H1 (cell line): ENCODE measurements at regions not wholly inside any gene's neighbourhood (a gene's known extent, or its start where the extent isn't known, plus 50 kb on each side); places are given as distances from the start of the nearest gene placed in this dataset.

Experiments
- CTCF ChIA-PET: fragments of 300-600 bp; sonication (Branson Sonifier 250); formaldehyde crosslinking; loops from one replicate; lab custom pipeline; 2021; ENCODE audit not compliant: partially characterized antibody; lab: Charles Lee
- POLR2A ChIA-PET: fragments of 300-600 bp; sonication (Branson Sonifier 250); formaldehyde crosslinking; loops from one replicate; lab custom pipeline; 2021; ENCODE audit warnings: inconsistent platforms; ENCODE audit not compliant: partially characterized antibody; lab: Charles Lee
- DNase-seq, 2 experiments: peaks; one replicate each; pipeline versions ENCODE4 v3.0.0 to v3.0.0-alpha.2; 2010 to 2022; ENCODE audit warnings: low spot score in 2 of 2, low read depth in 1 of 2, mixed read lengths in 1 of 2
- FAIRE-seq: peaks from 2 replicates; lab custom pipeline; 2011; peaks lifted over from hg19 to GRCh38; lab: Jason Lieb, UNC
- H2AFZ ChIP-seq: 2 replicates; pipeline ENCODE4 v1.8.1; 2012; ENCODE audit warnings: low read length, inconsistent platforms
- H2AK5ac ChIP-seq: 2 replicates; pipeline ENCODE4 v1.6.1; 2013; ENCODE audit warnings: low read depth, low read length
- H2BK120ac ChIP-seq: replicated peaks from 2 replicates; pipeline ENCODE3; 2013; ENCODE audit warnings: low read depth, low read length, inconsistent platforms
- H2BK12ac ChIP-seq: 2 replicates; pipeline ENCODE4 v1.6.1; 2013; ENCODE audit warnings: low read depth, low read length
- H2BK15ac ChIP-seq: 2 replicates; pipeline ENCODE4 v1.6.1; 2013; ENCODE audit warnings: low read length
- H2BK20ac ChIP-seq: 2 replicates; pipeline ENCODE4 v1.6.1; 2013; ENCODE audit warnings: low read length
- H2BK5ac ChIP-seq: 2 replicates; pipeline ENCODE4 v1.6.1; 2013; ENCODE audit warnings: low read depth, low read length
- H3K14ac ChIP-seq: 2 replicates; pipeline ENCODE4 v1.6.1; 2013; ENCODE audit warnings: inconsistent platforms; ENCODE audit not compliant: insufficient read length
- H3K18ac ChIP-seq: 2 replicates; pipeline ENCODE4 v1.6.1; 2013; ENCODE audit warnings: low read length; ENCODE audit errors: extremely low read depth
- H3K23ac ChIP-seq: 2 replicates; pipeline ENCODE4 v1.6.1; 2013; ENCODE audit warnings: inconsistent platforms; ENCODE audit not compliant: insufficient read length
- H3K23me2 ChIP-seq: 2 replicates; pipeline ENCODE4 v1.6.1; 2013; ENCODE audit warnings: low read depth, low read length
- H3K27ac ChIP-seq: 2 replicates; pipeline ENCODE4 v1.6.1; 2011; ENCODE audit warnings: low read depth, low read length, inconsistent platforms
- H3K27me3 ChIP-seq, 4 experiments: replicated peaks in 1 of 4; 1 replicate in 1 of 4; 2 replicates in 3 of 4; pipeline versions ENCODE4 v1.6.1 to v1.8.1; 2011 to 2013; ENCODE audit warnings: low read length in 3 of 4, mild to moderate bottlenecking in 3 of 4, inconsistent platforms in 2 of 4, mixed read lengths in 2 of 4, moderate library complexity in 1 of 4; ENCODE audit not compliant: control insufficient read depth in 3 of 4, insufficient read depth in 3 of 4; ENCODE audit errors: extremely low read depth in 1 of 4
- H3K36me3 ChIP-seq, 4 experiments: 2 replicates each; pipeline versions ENCODE4 v1.6.1 to v1.8.1; 2011 to 2013; ENCODE audit warnings: mild to moderate bottlenecking in 4 of 4, low read length in 3 of 4, moderate library complexity in 2 of 4, control low read depth in 1 of 4, inconsistent platforms in 1 of 4; ENCODE audit not compliant: insufficient read depth in 4 of 4, control insufficient read depth in 2 of 4
- H3K4ac ChIP-seq: replicated peaks from 2 replicates; pipeline ENCODE3; 2013; ENCODE audit warnings: low read length, low read depth, mixed read lengths, inconsistent platforms; ENCODE audit not compliant: insufficient read length
- H3K4me1 ChIP-seq, 4 experiments: replicated peaks in 1 of 4; 1 replicate in 1 of 4; 2 replicates in 3 of 4; pipeline versions ENCODE4 v1.6.1 to v1.8.1; 2011 to 2013; ENCODE audit warnings: low read length in 3 of 4, inconsistent platforms in 2 of 4, mixed read lengths in 1 of 4; ENCODE audit not compliant: insufficient read depth in 4 of 4, control insufficient read depth in 3 of 4
- H3K4me2 ChIP-seq, 2 experiments: 2 replicates each; pipeline versions ENCODE4 v1.6.1 to v1.8.1; 2011 to 2013; ENCODE audit warnings: low read depth in 2 of 2, low read length in 2 of 2, control low read depth in 1 of 2, inconsistent platforms in 1 of 2, mild to moderate bottlenecking in 1 of 2; ENCODE audit not compliant: insufficient read depth in 1 of 2
- H3K4me3 ChIP-seq, 4 experiments: fragments of 200-600, 300-600 bp in 1 of 4; sonication (generic), shearing (Covaris generic), sonication (Bioruptor Twin) in 1 of 4; 2 replicates each; pipeline versions ENCODE4 v1.5.1 to v1.8.1; 2011 to 2016; ENCODE audit warnings: low read length in 4 of 4, low read depth in 3 of 4, control low read depth in 2 of 4, inconsistent platforms in 2 of 4, mild to moderate bottlenecking in 2 of 4, mixed read lengths in 1 of 4, moderate library complexity in 1 of 4; ENCODE audit not compliant: insufficient read depth in 2 of 4; ENCODE audit errors: extremely low read depth in 1 of 4
- H3K56ac ChIP-seq: replicated peaks from 2 replicates; pipeline ENCODE3; 2013; ENCODE audit warnings: low read depth, mild to moderate bottlenecking, mixed read lengths, low read length, inconsistent platforms; ENCODE audit not compliant: insufficient read length
- H3K79me1 ChIP-seq: 2 replicates; pipeline ENCODE4 v1.6.1; 2013; ENCODE audit warnings: low read depth, low read length, control low read depth
- H3K79me2 ChIP-seq, 2 experiments: 2 replicates each; pipeline versions ENCODE4 v1.6.1 to v1.8.1; 2012 to 2013; ENCODE audit warnings: low read length in 2 of 2, mild to moderate bottlenecking in 2 of 2, inconsistent platforms in 1 of 2; ENCODE audit not compliant: insufficient read depth in 2 of 2, control insufficient read depth in 1 of 2
- H3K9ac ChIP-seq, 4 experiments: replicated peaks in 1 of 4; 1 replicate in 1 of 4; 2 replicates in 3 of 4; pipeline versions ENCODE4 v1.6.1 to v1.8.1; 2011 to 2013; ENCODE audit warnings: low read depth in 3 of 4, low read length in 3 of 4, control low read depth in 2 of 4, mild to moderate bottlenecking in 2 of 4, moderate library complexity in 2 of 4, inconsistent platforms in 1 of 4; ENCODE audit errors: extremely low read depth in 1 of 4
- H3K9me3 ChIP-seq, 2 experiments: 2 replicates each; pipeline versions ENCODE4 v1.6.1 to v1.8.1; 2012 to 2013; ENCODE audit warnings: mild to moderate bottlenecking in 2 of 2, moderate library complexity in 2 of 2, control low read depth in 1 of 2, inconsistent platforms in 1 of 2, low read depth in 1 of 2, low read length in 1 of 2, mixed read lengths in 1 of 2; ENCODE audit not compliant: insufficient read depth in 2 of 2
- H4K20me1 ChIP-seq, 2 experiments: replicated peaks in 1 of 2; 2 replicates each; pipeline versions ENCODE3 to v1.8.1; 2011 to 2013; ENCODE audit warnings: inconsistent platforms in 2 of 2, low read length in 2 of 2, mild to moderate bottlenecking in 1 of 2; ENCODE audit not compliant: insufficient read depth in 2 of 2, control insufficient read depth in 1 of 2
- H4K5ac ChIP-seq: 2 replicates; pipeline ENCODE4 v1.6.1; 2013; ENCODE audit warnings: low read length, low read depth, mixed read lengths, inconsistent platforms; ENCODE audit not compliant: insufficient read length
- H4K8ac ChIP-seq: 2 replicates; pipeline ENCODE4 v1.8.0; 2013; ENCODE audit warnings: mild to moderate bottlenecking, moderate library complexity, low read length, inconsistent platforms; ENCODE audit not compliant: insufficient read depth; ENCODE audit errors: extremely low read depth
- H4K91ac ChIP-seq: replicated peaks from 2 replicates; pipeline ENCODE3; 2013; ENCODE audit warnings: low read length, mixed read lengths, inconsistent platforms; ENCODE audit not compliant: insufficient read length
- CBX8 ChIP-seq: fragments of 300-800, 300-1000 bp; sonication (generic); IDR thresholded peaks from 2 replicates; pipeline ENCODE4 v1.7.1; 2016; ENCODE audit warnings: low read depth, low read length, borderline replicate concordance
- CHD1 ChIP-seq: IDR thresholded peaks from 2 replicates; pipeline ENCODE4 v1.6.1; 2012; ENCODE audit warnings: low read depth, low read length, improper control_type of control experiment
- FOSL1 ChIP-seq: IDR thresholded peaks from 2 replicates; pipeline ENCODE4 v1.6.1; 2011; ENCODE audit warnings: mild to moderate bottlenecking, low read depth, low read length, moderate library complexity; ENCODE audit not compliant: insufficient read depth
- JUN ChIP-seq: IDR thresholded peaks from 2 replicates; pipeline ENCODE4 v1.6.1; 2011; ENCODE audit warnings: low read depth, mild to moderate bottlenecking, improper control_type of control experiment, low read length
- MAFK ChIP-seq: IDR thresholded peaks from 2 replicates; pipeline ENCODE4 v1.6.1; 2012; ENCODE audit warnings: low read depth, mild to moderate bottlenecking, improper control_type of control experiment, low read length
- RBBP5 ChIP-seq: IDR thresholded peaks from 2 replicates; pipeline ENCODE4 v1.7.1; 2012; ENCODE audit warnings: low read depth, mild to moderate bottlenecking, inconsistent platforms, low read length, moderate library complexity, borderline replicate concordance
- RXRA ChIP-seq: IDR thresholded peaks from 2 replicates; pipeline ENCODE4 v1.6.1; 2011; ENCODE audit warnings: low read depth, mild to moderate bottlenecking, low read length, moderate library complexity; ENCODE audit not compliant: insufficient read depth
- SIX5 ChIP-seq: IDR thresholded peaks from 2 replicates; pipeline ENCODE4 v1.6.1; 2011; ENCODE audit warnings: mild to moderate bottlenecking, low read depth, low read length
- SP1 ChIP-seq: IDR thresholded peaks from 2 replicates; pipeline ENCODE4 v1.6.1; 2011; ENCODE audit warnings: low read depth, low read length
- ZNF274 ChIP-seq: IDR thresholded peaks from 2 replicates; pipeline ENCODE4 v1.7.0; 2012; ENCODE audit warnings: low read length, borderline replicate concordance; ENCODE audit errors: extremely low read depth
- whole genome bisulfite sequencing, 2 experiments: shearing (Covaris generic) in 1 of 2; methylation state at CpG; one replicate each; pipeline versions ENCODE4 v1.1.6 to v1.1.7; 2013 to 2015; ENCODE audit warnings: low lambda C conversion rate in 2 of 2, mixed read lengths in 2 of 2, inconsistent platforms in 1 of 2, low coverage in 1 of 2, missing lambda C conversion rate in 1 of 2; ENCODE audit not compliant: insufficient replicate concordance in 2 of 2, insufficient coverage in 1 of 2, insufficient read length in 1 of 2; ENCODE audit errors: extremely low coverage in 1 of 2, missing lambda C conversion rate in 1 of 2; 5-methylcytosine and 5-hydroxymethylcytosine counted together
- TF ChIP-seq, protein P1 (sequence below): IDR thresholded peaks from 2 replicates; pipeline ENCODE4 v1.6.1; 2012; ENCODE audit warnings: inconsistent platforms
- TF ChIP-seq, protein P2 (sequence below), 3 experiments: IDR thresholded peaks; 1 replicate in 2 of 3; 2 replicates in 1 of 3; pipeline versions ENCODE4 v1.5.1 to v1.6.1; 2011; ENCODE audit warnings: low read length in 3 of 3, mild to moderate bottlenecking in 3 of 3, inconsistent platforms in 2 of 3, low read depth in 1 of 3, moderate library complexity in 1 of 3; ENCODE audit not compliant: insufficient read depth in 1 of 3; ENCODE audit errors: control extremely low read depth in 1 of 3

DNA sequence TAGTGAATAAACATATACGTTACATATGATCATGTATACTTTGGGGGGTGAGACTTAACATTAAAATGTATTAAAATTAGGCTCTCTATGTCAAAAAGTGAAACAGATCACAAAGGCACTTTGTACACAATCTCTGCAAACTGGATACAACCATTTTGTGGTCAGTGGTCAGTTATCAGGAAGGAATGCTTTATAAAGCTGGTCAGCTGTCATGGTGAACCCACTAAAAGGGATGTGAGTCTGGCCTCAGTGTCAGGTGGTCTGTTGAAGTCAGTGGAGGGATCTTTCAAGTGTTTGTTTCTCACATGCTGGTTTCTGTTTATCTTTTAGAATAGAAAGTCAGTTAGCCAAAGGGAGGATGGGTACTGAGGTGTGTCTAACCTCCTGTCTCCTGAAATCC, 875.5 kb upstream of the INTU start:
- H2AFZ ChIP-seq, result no peak overlapping the region
- no peaks in the 10 kb centered on the region for H4K20me1 ChIP-seq
- H2BK12ac ChIP-seq, result no peak overlapping the region
- no peak overlapping the region for H3K4ac ChIP-seq
- no peaks in the 10 kb centered on the region for H3K79me1 ChIP-seq
- no peaks in the 10 kb centered on the region for H3K9me3 ChIP-seq
- H2BK5ac ChIP-seq, result no peak overlapping the region
- TF ChIP-seq, protein P1, sequence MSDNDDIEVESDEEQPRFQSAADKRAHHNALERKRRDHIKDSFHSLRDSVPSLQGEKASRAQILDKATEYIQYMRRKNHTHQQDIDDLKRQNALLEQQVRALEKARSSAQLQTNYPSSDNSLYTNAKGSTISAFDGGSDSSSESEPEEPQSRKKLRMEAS, result no peak
- TF ChIP-seq SIX5, result no peak
- TF ChIP-seq MAFK, result no peak
- TF ChIP-seq RBBP5, result no peak
- no peak for TF ChIP-seq JUN
- no peak for TF ChIP-seq FOSL1
- TF ChIP-seq SP1, result no peak
- TF ChIP-seq RXRA, result no peak
- TF ChIP-seq, protein P2, sequence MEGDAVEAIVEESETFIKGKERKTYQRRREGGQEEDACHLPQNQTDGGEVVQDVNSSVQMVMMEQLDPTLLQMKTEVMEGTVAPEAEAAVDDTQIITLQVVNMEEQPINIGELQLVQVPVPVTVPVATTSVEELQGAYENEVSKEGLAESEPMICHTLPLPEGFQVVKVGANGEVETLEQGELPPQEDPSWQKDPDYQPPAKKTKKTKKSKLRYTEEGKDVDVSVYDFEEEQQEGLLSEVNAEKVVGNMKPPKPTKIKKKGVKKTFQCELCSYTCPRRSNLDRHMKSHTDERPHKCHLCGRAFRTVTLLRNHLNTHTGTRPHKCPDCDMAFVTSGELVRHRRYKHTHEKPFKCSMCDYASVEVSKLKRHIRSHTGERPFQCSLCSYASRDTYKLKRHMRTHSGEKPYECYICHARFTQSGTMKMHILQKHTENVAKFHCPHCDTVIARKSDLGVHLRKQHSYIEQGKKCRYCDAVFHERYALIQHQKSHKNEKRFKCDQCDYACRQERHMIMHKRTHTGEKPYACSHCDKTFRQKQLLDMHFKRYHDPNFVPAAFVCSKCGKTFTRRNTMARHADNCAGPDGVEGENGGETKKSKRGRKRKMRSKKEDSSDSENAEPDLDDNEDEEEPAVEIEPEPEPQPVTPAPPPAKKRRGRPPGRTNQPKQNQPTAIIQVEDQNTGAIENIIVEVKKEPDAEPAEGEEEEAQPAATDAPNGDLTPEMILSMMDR (IDR thresholded peaks at IDR 0.05; ENCODE audit: control extremely low read depth in 1 of 3, insufficient read depth in 1 of 3, low read depth in 1 of 3, low read length in 3 of 3), result no peak
- TF ChIP-seq ZNF274, result no peak
- no peak for TF ChIP-seq CHD1
- TF ChIP-seq CBX8, result no peak
- no peak overlapping the region for H3K4me2 ChIP-seq
- H2BK20ac ChIP-seq, result no peak overlapping the region
- FAIRE-seq (no peak), DNase-seq (no peak)
- H4K8ac ChIP-seq, result no peak overlapping the region
- H3K36me3 ChIP-seq, result no peaks in the 10 kb centered on the region
- H3K23ac ChIP-seq, result no peak overlapping the region
- H4K5ac ChIP-seq, result no peak overlapping the region
- ChIA-PET POLR2A (no interaction called here), CTCF (no interaction called here)
- 96% methylated on average over 1 of the region's 1 CpG; no CpG with 5 or more reads in 1 of the 2 experiments for WGBS, 2 experiments
- H3K23me2 ChIP-seq, result no peaks in the 10 kb centered on the region
- no peak overlapping the region for H3K9ac ChIP-seq
- H3K14ac ChIP-seq, result no peak overlapping the region
- no peak overlapping the region for H2BK120ac ChIP-seq
- no peak overlapping the region for H3K27ac ChIP-seq
- no peak overlapping the region for H2BK15ac ChIP-seq
- H3K79me2 ChIP-seq, result no peaks in the 10 kb centered on the region
- no peak overlapping the region for H2AK5ac ChIP-seq
- no peaks in the 10 kb centered on the region for H3K4me1 ChIP-seq
- H3K4me3 ChIP-seq, result no peak overlapping the region
- no peak overlapping the region for H3K18ac ChIP-seq
- H4K91ac ChIP-seq, result no peak overlapping the region
- no peaks in the 10 kb centered on the region for H3K27me3 ChIP-seq
- H3K56ac ChIP-seq, result no peak overlapping the region
